Ramos (cell line): ENCODE measurements at regions not wholly inside any gene's neighbourhood (a gene's known extent, or its start where the extent isn't known, plus 50 kb on each side); places are given as distances from the start of the nearest gene placed in this dataset.
"Not testable (repeated sequence)": the region's sequence is repeated elsewhere in the genome, so short reads cannot be mapped to it uniquely, and the experiment has no call there.

ENCODE experiments used
- in situ Hi-C: fragments of 300-500 bp; cut with MboI; formaldehyde crosslinking; loops from one replicate; pipeline ENCODE4 v1.14.3; 2022; ENCODE audit warnings: low sequenced_read_pairs; ENCODE audit not compliant: unreplicated experiment

DNA sequence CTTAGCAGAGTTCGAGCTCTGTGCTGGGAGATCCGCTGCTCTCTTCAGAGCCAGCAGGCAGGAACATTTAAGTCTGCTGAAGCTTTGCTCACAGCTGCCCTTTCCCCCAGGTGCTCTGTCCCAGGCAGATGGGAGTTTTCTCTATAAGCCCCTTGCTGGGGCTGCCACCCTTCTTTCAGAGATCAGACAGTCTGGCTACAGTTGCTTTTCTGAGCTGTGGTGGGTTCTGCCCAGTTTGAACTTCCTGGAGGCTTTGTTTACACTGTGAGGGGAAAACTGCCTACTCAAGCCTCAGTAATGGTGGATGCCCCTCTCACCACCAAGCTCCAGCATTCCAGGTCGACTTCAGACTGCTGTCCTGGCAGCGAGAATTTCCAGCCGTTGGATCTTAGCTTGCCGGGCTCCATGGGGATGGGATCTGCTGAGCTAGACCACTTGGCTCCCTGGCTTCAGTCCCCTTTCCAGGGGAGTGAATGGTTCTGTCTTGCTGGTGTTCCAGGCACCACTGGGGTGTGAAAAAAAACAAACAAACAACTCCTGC lies 222.7 kb downstream of the UTRN start:
- in situ Hi-C loops, result not testable (repeated sequence)

DNA sequence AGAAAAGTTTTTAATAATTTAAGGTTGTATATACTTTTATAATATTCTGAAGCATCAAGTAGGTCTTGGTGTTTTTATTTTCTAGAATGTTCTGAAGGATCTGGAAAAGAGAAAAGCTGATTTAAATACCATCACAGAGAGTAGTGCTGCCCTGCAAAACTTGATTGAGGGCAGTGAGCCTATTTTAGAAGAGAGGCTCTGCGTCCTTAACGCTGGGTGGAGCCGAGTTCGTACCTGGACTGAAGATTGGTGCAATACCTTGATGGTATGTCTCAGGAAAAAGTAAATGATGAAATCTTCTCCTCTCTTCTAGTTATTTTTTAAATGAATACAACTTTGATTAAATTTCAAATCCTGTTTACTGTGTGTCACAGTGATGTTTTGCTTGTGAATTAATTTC lies 225.7 kb downstream of the UTRN start:
- in situ Hi-C loops, result no loop called here

DNA sequence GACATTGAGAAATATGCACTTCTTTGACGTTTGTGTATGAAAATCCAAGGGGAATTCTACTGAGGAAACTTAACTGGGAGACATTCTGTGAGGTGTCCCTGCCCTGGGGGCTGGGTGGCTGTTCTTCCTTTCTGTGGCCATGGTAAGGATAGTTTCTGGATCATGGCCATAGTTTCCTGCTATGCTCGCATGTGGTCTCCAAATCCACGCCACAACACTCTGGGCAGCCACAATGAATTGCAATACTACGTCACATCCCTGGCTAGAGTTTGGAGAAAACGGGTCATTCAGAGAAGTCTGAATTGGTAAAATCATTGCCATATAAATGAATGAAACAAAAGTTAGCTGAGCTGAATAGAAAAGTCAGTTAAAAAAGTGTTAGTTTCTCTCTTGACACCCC lies 230.6 kb downstream of the UTRN start:
- in situ Hi-C loops, result no loop called here

DNA sequence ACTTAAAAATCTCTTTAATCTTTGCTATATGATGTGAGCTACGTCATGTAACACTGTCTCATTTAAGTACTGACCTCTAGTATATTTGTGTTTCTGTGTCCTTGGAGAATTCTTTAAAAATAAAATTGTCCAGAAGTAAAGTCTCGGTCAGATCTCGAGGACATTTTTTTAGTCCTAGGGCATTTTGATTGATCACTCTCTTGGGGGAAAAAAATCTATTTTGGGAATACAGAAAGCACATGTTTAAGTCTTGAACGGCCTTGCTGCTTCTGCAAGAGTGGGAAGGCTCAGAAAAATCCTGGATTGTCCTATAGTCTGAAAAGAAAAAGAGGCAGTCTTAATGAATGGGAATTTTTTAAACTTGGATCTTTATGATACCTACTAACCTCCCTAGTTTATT lies 234.3 kb downstream of the UTRN start:
- in situ Hi-C loops, result no loop called here

DNA sequence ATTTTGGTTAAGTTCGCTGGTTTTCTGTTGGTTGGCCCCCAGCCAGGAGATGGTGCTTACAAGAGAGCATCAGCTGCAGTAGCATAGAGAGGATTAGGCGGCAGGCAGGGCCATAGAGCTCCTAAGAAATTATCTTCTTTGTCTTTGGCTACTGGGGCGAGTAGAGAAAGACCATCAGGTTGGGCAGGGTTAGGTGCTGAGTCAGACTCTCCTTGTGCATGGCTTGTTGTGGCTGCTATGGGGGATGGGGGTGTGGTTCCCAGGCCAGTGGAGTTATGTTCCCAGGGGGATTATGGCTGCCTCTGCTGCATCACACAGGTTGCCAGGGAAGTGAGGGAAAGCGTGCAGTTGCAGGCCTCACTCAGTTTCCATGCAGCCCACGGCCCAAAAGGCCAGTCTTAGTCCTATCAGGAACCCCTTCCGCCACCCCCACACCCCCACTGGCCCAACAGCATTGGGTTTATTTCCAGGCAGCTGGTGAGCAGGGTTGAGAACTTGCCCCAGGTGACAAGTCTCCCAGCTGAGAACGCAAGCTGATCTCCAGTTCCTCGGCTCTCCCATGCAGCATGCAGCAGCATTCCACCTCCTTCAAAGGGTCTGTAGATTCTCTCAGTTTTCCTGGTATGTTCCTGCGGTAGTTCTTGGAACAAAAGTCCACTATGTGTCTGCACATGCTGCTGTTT lies 243.7 kb downstream of the UTRN start:
- in situ Hi-C loops, result no loop called here

DNA sequence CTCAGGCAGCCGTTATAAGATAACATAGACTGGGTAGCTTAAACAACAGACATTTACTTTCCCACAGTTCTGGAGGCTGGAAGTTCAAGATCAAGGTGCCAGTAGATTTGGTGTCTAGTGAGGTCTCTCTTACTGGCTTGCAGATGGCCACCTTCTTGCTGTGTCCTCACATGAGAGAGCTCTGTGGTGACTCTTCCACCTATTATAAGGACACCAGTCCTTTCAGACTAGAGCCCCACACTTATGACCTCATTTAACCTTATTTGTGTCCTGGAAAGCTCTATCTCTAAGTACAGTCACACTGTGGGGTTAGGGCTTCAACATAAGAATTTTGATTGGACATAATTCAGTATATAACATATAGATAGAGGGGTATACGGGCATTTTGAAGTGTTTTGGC lies 245.0 kb downstream of the UTRN start:
- in situ Hi-C loops, result no loop called here

DNA sequence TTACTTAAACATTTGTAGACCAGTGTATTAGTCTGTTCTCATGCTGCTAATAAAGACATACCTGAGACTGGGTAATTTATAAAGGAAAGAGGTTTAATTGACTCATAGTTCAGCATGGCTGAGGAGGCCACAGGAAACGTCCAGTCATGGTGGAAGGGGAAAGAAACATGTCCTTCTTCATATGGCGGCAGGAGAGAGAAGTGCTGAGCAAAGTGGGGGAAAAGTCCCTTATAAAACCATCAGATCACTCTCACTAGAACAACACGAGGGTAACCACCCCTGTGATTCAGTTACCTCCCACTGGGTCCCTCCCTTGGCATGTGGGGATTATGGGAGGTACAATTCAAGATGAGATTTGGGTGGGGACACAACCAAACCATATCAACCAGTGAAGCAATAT lies 247.1 kb downstream of the UTRN start:
- in situ Hi-C loops, result not testable (repeated sequence)

DNA sequence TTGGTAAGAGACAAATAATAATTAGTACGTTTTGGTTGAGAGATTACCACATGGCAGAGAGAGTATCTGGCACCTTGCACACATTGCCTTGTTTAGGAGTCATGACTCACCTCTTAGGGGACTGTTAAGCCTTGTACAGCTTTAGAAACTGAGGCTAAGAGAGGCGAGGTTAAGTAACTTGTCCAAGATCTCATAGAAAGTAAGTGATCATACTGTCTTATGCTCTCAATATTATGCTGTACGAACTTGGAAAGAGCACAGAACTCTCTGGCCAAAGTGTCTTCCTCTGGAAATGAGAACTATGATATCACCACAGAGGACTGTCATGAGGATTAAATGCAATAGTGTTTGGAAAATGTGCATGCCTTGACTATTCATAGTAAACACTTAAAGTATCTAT lies 249.0 kb downstream of the UTRN start:
- in situ Hi-C loops, result no loop called here

DNA sequence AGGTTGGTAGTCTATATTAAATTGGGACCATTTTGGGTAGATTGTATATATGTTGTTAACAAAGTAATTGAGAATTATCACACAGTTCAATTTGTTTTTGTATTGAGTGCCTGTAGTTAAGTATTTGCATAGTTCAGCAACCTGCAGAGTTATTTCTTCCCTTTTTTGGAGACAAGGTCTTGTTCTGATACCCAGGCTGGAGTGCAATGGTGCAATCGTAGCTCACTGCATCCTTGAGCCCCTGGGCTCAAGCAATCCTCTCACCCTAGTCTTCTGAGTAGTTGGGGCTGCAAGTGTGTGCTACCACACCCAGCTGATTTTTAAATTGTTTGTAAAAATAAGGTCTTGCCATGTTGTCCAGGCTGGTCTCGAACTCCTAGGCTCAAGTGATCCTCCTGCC lies 250.5 kb downstream of the UTRN start:
- in situ Hi-C loops, result no loop called here

DNA sequence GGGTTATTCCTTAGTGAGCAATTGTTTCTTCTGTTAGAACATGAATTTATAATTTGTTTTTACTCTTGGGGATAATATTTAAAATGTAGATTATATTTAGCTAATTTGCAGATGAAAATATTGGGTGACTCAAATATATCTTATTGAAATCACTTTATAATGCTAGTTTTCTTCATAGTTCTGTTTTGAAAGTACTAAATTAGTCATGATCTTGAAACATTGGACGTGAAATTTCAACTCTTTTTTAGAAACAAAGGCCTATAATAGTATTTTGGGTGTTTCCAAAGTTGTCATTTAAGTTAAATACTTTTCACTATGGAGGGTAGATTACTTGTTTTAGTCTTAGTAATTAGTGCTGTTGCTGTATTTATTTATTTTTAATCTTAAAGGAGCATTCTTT lies 250.9 kb downstream of the UTRN start:
- in situ Hi-C loops, result no loop called here

DNA sequence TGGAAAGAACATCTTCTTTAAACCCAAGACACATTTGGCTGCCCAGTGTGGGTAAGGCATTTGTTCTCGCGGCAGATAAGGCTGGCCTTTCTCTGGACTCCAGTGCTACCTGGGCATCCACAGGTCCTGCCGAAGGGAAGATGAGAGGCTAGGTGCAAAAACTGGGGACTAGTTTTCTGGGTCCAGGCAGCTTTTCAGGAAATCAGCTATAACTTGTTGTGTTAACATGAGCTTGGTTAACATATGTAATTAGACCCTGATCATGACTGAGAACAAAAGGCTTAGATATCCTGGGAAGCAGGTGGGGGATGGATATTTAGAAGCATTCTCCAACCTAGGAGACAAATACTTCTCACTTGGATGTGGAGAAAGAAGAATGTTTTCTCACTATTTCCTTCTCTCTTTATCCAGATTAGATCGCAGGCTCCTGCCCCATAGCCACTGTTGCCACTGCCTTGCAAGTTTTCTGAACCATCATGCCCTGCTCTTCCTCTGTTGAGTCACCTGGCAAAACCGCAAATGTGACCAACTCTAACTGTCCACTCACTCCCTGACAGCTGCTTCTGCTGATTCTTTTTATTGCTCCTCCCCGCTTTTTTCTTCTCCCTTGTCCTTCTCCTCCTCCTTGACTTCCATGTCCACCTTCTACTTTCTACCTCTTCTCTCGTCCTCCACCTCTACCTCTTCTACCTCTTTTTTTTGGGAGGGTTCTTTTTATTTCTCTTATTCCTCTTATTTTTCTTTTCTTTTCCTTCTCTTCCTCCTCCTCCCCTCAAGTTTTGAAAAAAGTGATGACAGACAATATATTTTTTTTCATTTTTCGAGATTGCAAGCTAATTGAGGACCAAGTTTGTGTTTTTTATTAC lies 258.1 kb downstream of the UTRN start:
- in situ Hi-C loops, result no loop called here

DNA sequence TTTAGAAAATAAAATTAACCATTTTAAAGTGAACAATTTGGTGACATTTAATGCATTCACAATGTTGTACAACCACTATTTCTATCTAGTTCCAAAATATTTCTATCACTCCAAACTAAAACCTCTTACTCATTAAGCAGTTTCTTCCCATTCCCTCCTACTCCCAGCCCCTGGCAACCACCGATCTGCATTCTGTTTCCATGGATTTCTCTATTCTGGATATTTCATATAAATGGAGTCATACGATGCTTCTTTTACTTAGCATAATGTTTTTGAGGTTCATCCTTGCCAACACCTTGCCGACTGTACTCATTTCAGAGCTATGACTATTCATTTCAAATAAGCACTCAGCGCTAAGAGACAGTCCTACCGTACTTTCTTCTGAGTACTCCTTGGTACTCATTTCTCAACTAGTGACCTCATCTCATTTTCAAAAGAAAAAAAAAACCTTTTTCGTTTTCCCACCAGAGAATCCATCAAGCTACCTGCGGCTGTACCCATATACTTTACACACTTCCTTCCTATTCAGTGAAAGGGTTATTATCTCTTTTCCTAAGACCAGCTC lies 259.2 kb downstream of the UTRN start:
- in situ Hi-C loops, result no loop called here

DNA sequence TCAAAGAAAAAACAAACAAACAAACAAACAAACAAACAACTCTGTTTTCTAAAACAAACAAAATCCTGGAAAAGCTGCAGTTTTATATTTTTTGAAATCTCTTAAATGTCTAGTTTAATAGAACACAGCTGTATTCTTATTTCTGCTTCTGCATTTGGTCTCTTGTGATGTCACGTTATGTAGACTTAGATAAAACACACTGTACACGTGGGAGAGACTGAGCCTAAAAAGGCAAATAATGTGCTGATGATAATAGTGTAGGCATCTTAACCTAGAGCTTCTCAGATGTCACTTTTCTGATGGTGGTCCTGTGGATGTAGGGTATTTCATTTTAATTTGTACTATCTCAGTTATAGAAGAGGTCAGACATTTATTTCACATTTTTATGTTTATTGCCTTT lies 261.7 kb downstream of the UTRN start:
- in situ Hi-C loops, result no loop called here

DNA sequence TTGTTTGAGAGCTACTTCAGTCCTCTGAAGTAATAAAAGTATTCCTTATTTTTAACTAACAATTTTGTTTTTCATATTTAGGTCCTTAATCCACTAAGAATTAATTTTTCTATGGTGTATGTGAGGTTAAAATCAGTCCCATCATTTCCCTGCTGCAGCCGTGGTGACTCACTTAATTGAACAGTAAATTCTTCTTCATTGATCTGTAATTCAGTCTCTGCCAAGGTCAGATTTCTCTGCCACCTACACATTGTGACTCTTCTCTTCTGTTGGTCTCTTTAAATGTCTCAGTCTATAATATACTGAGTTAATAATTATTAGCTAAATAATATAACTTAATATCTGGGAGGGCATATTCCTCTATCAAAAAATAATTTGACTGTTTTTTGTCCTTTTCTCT lies 262.3 kb downstream of the UTRN start:
- in situ Hi-C loops, result no loop called here

DNA sequence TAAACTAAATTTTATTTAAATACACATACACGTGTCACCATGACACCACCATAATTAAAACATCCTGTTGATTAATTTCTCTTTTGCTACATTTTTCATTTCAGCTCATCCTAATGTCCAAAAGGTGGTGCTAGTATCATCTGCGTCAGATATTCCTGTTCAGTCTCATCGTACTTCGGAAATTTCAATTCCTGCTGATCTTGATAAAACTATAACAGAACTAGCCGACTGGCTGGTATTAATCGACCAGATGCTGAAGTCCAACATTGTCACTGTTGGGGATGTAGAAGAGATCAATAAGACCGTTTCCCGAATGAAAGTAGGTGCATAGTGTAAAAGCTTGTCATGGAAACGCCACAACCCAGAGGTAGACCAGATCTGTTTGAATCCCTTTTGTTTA lies 263.4 kb downstream of the UTRN start:
- in situ Hi-C loops, result no loop called here

DNA sequence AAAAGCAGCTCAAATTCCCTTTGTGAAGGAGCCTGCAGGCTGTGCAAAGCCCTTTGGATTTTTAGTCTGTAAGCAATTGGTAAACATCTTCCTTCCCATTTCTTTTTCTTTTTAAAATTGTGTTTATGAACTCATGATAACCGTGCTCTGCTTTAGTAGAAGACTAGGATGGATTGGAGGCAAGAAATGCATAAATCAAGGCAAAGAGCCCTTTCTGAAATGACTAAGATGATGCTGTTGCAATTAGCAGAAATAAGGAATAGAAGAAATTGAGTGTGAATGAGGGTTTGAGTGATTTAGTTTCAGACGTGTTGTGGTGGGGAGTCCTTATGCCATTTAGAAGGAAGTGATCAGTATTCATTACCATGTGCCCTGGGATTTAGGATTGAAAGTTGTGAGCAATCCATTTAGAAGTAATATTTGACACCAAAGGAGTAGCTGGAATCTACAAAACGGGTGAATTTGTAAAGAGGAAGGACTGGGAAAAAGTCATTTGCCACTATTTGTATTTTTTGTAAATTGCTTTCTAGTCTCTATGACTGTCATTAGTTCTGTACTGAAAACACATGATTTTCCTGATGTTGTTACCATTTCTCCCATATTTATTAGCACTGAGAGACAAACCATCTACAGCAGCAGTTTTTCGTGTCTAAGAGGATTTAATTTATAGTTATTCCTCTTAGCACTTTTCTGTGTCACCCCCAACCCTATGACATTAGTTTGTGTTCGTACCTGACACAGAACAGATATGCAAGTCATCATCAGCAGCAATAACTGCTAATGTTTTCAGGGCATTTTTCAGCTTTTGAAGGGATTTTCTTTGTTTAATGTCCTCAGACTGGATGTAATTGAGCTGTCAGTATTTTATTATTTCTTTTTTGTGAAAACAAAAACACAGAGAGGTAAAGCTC lies 265.0 kb downstream of the UTRN start:
- in situ Hi-C loops, result no loop called here

DNA sequence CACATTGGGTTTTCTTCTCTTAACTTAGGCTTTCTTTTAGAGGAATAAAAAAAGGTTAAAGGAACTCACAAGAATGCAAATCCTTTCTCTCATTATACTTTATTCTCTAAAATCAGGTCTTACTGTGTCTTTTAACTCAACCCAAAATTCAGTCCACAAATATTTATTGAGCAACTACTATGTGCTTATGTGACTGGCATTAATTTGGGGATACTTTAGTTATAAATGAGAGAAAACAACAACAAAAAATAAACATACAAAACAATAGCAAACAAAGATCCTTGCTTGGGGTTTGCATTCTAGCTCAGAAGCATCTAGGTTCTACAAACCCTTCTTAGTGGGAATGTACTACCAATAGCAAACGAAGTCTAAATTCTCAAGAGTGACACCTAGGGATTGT lies 266.2 kb downstream of the UTRN start:
- in situ Hi-C loops, result no loop called here

DNA sequence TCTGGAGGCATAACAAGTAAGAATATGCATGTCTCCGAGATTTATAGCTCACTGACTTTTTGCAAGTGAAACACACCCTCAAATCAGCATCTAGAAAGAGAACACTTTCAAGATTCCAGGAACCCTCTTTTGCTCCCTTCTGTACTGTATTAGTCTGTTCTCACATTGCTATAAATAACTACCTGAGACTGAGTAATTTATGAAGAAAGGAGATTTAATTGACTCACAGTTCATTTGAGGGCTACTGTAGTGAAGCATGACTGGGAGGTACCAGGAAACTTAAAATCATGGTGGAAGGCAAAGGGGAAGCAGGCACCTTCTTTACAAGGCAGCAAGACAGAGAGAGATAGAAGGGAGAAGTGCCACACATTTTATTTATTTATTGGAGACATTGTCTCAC lies 269.9 kb downstream of the UTRN start:
- in situ Hi-C loops, result no loop called here

DNA sequence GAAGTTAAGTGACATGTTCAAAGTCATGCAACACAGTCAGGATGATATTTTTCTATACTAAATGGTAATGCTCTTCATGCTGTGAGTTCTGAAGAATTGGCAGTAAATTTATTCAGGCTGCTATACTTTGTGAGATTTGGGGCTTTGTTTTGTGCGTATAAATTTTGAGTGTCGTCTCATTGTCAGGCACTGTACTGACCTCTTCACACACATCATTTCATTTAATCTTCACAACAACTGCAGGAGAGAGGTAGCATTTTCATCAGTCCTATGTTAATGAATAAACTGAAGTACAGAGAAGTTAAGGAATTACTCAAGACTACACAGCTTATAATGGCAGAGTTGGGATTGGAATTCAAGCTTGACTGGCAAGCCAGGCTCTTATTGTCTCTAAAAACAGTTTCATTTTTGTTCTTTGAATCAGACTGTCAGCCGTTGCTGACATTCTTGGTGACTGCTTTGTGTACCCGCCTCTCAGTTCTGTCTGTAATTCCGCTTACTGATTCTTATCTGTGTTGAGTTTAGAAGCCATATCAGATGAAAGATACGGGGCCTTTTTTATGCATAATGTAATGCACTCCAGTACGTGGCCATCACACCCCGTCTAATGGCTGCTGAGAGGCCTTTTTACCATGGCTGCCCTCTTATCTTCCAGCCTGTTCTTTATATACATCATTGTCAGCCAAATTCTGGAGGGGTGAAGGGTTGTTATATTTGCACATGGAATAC lies 274.9 kb downstream of the UTRN start:
- in situ Hi-C loops, result no loop called here
